HepG2 (cell line): ENCODE measurements at regions not wholly inside any gene's neighbourhood (a gene's known extent, or its start where the extent isn't known, plus 50 kb on each side); places are given as distances from the start of the nearest gene placed in this dataset.

Experiments
- FOXA1 ChIP-seq, 2 experiments: fragments of 450-650 bp in 1 of 2; sonication (generic) in 1 of 2; formaldehyde crosslinking in 1 of 2; IDR thresholded peaks; 2 replicates each; pipeline versions ENCODE4 v1.4.0 to v1.6.1; 2016 to 2020; ENCODE audit warnings: missing genetic modification reagents in 1 of 2
- POLR2A ChIP-seq, 2 experiments: IDR thresholded peaks; 2 replicates each; pipeline ENCODE4 v1.6.1; 2011; ENCODE audit warnings: low read depth in 2 of 2, low read length in 2 of 2, mild to moderate bottlenecking in 1 of 2, moderate library complexity in 1 of 2; ENCODE audit not compliant: insufficient read depth in 1 of 2
- SIX1 ChIP-seq: sonication (generic); formaldehyde crosslinking; IDR thresholded peaks from 2 replicates; pipeline ENCODE4 v1.4.0; 2020; ENCODE audit warnings: missing genetic modification reagents, borderline replicate concordance
- SMC3 ChIP-seq: IDR thresholded peaks from 2 replicates; pipeline ENCODE4 v1.6.1; 2011; ENCODE audit warnings: low read length, improper control_type of control experiment
- ZNF510 ChIP-seq: sonication (generic); formaldehyde crosslinking; IDR thresholded peaks from 2 replicates; pipeline ENCODE4 v1.4.0; 2020; ENCODE audit warnings: low read depth, mild to moderate bottlenecking, missing genetic modification reagents

DNA sequence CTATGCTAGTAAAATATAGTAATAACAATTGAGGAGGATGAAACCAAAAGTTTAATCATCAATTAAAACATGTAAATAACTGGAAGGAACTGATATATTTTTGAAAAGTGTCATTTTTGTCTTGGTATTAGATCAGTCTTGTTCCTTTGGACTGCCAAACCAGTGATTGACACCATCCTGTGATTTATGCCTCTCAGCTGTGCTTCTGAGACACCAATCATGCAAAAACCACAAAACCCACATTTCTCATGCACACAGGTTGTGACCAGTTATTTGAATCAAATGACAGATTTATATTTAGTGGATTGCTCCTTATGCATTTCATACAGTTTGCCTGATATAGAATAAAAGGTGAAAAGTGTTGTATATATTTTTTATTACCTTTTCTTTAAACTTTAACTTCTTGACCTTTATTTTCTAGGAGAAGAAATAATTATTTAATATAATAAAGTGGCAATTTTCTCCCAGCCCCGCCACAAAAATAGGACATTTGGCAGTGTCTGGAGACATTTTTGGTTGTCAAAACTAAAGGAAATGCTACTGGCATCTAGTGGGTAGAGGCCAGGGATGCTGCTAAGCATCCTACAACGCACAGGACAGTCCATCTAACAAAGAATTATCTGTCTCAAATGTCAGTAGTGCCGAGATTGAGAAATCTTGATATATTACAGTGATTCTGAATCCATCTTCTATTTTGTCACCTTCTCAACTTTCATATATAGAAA lies 383.6 kb downstream of the BCKDHB start:
- TF ChIP-seq SIX1 (CRISPR knock-in tag) (no peak), SMC3 (no peak), FOXA1 (IDR thresholded peaks at IDR 0.05) (no peak), FOXA1 (CRISPR knock-in tag; IDR thresholded peaks at IDR 0.05) (no peak), ZNF510 (CRISPR knock-in tag) (no peak), POLR2A (IDR thresholded peaks at IDR 0.05; ENCODE audit: insufficient read depth in 1 of 2, low read depth in 2 of 2, low read length in 2 of 2) (no peak)
